H9 (cell line): ENCODE measurements at regions not wholly inside any gene's neighbourhood (a gene's known extent, or its start where the extent isn't known, plus 50 kb on each side); places are given as distances from the start of the nearest gene placed in this dataset.

Experiments used
- DNase-seq: peaks from one replicate; pipeline ENCODE4 v3.0.0-alpha.2; 2017
- H2AFZ ChIP-seq: one replicate; pipeline ENCODE4 v1.6.1; 2013; ENCODE audit warnings: mild to moderate bottlenecking, low read length, control low read depth, moderate library complexity
- H2AK5ac ChIP-seq: 2 replicates; pipeline ENCODE4 v1.6.1; 2013; ENCODE audit warnings: low read length, control low read depth, mixed read lengths; ENCODE audit not compliant: insufficient read length
- H2BK120ac ChIP-seq: one replicate; pipeline ENCODE4 v1.6.1; 2013; ENCODE audit warnings: low read depth, mild to moderate bottlenecking, low read length, control low read depth, inconsistent platforms; ENCODE audit not compliant: poor library complexity, severe bottlenecking
- H2BK12ac ChIP-seq: 2 replicates; pipeline ENCODE4 v1.6.1; 2013; ENCODE audit warnings: low read length, control low read depth, mixed read lengths, low read depth; ENCODE audit not compliant: insufficient read length
- H2BK15ac ChIP-seq: 2 replicates; pipeline ENCODE4 v1.6.1; 2013; ENCODE audit warnings: low read depth, low read length, control low read depth
- H2BK20ac ChIP-seq: one replicate; pipeline ENCODE4 v1.6.1; 2013; ENCODE audit warnings: low read depth, mild to moderate bottlenecking, low read length, control low read depth, inconsistent platforms; ENCODE audit not compliant: poor library complexity, severe bottlenecking
- H2BK5ac ChIP-seq: 2 replicates; pipeline ENCODE4 v1.6.1; 2013; ENCODE audit warnings: low read length, control low read depth, mixed read lengths; ENCODE audit not compliant: insufficient read length
- H3K14ac ChIP-seq: 2 replicates; pipeline ENCODE4 v1.6.1; 2013; ENCODE audit warnings: low read length, control low read depth; ENCODE audit not compliant: insufficient read depth
- H3K18ac ChIP-seq: 2 replicates; pipeline ENCODE4 v1.6.1; 2013; ENCODE audit warnings: low read depth, mild to moderate bottlenecking, mixed read lengths, low read length, control low read depth; ENCODE audit not compliant: insufficient read length
- H3K23ac ChIP-seq: 2 replicates; pipeline ENCODE4 v1.6.1; 2013; ENCODE audit warnings: low read length, control low read depth, mixed read lengths, low read depth; ENCODE audit not compliant: insufficient read length
- H3K23me2 ChIP-seq: 2 replicates; pipeline ENCODE4 v1.6.1; 2013; ENCODE audit warnings: low read depth, mild to moderate bottlenecking, mixed read lengths, low read length, control low read depth; ENCODE audit not compliant: insufficient read length, poor library complexity, severe bottlenecking
- H3K27ac ChIP-seq: 2 replicates; pipeline ENCODE4 v1.5.1; 2013; ENCODE audit warnings: low read length, control low read depth, mixed read lengths, low read depth; ENCODE audit not compliant: insufficient read length
- H3K27me3 ChIP-seq: 2 replicates; pipeline ENCODE4 v1.6.1; 2013; ENCODE audit warnings: low read length, control low read depth, inconsistent platforms; ENCODE audit not compliant: insufficient read depth
- H3K4ac ChIP-seq: 2 replicates; pipeline ENCODE4 v1.6.1; 2013; ENCODE audit warnings: low read depth, mild to moderate bottlenecking, control low read depth, inconsistent platforms, low read length, moderate library complexity
- H3K4me1 ChIP-seq: 2 replicates; pipeline ENCODE4 v1.6.1; 2013; ENCODE audit warnings: low read length, control low read depth, inconsistent platforms; ENCODE audit not compliant: insufficient read depth
- H3K4me2 ChIP-seq: 2 replicates; pipeline ENCODE4 v1.6.1; 2013; ENCODE audit warnings: low read length, control low read depth, mixed read lengths; ENCODE audit not compliant: insufficient read length, insufficient read depth
- H3K56ac ChIP-seq: 2 replicates; pipeline ENCODE4 v1.6.1; 2013; ENCODE audit warnings: low read depth, mild to moderate bottlenecking, mixed read lengths, low read length, control low read depth; ENCODE audit not compliant: insufficient read length
- H3K79me1 ChIP-seq: 2 replicates; pipeline ENCODE4 v1.6.1; 2013; ENCODE audit warnings: low read depth, mild to moderate bottlenecking, moderate library complexity, low read length, control low read depth, inconsistent platforms; ENCODE audit not compliant: insufficient read depth, poor library complexity, severe bottlenecking
- H3K79me2 ChIP-seq: 2 replicates; pipeline ENCODE4 v1.6.1; 2013; ENCODE audit warnings: low read length, control low read depth, inconsistent platforms; ENCODE audit not compliant: insufficient read depth
- H3K9ac ChIP-seq: 2 replicates; pipeline ENCODE4 v1.6.1; 2013; ENCODE audit warnings: low read length, control low read depth, mixed read lengths; ENCODE audit not compliant: insufficient read length; ENCODE audit errors: extremely low read depth
- H3K9me3 ChIP-seq: one replicate; pipeline ENCODE4 v1.6.1; 2013; ENCODE audit warnings: low read depth, low read length, inconsistent platforms; ENCODE audit not compliant: control insufficient read depth
- H3T11ph ChIP-seq: one replicate; pipeline ENCODE4 v1.6.1; 2013; ENCODE audit warnings: mild to moderate bottlenecking, low read length, control low read depth, inconsistent platforms
- H4K20me1 ChIP-seq: one replicate; pipeline ENCODE4 v1.6.1; 2013; ENCODE audit not compliant: control insufficient read depth, insufficient read length, insufficient read depth
- H4K5ac ChIP-seq: 2 replicates; pipeline ENCODE4 v1.6.1; 2013; ENCODE audit warnings: low read depth, mild to moderate bottlenecking, mixed read lengths, low read length, control low read depth; ENCODE audit not compliant: insufficient read length
- H4K8ac ChIP-seq: replicated peaks from 2 replicates; pipeline ENCODE4 v1.6.1; 2013; ENCODE audit warnings: low read length, control low read depth, mixed read lengths, low read depth; ENCODE audit not compliant: insufficient read length
- H4K91ac ChIP-seq: 2 replicates; pipeline ENCODE4 v1.6.1; 2013; ENCODE audit warnings: low read depth, mild to moderate bottlenecking, moderate library complexity, mixed read lengths, low read length, control low read depth; ENCODE audit not compliant: insufficient read length
- H3K27ac Mint-ChIP-seq, 3 experiments: 2 replicates in 2 of 3; 3 replicates in 1 of 3; pipeline ENCODE4 v1.8.0; 2020 to 2021; ENCODE audit warnings: mixed read lengths in 3 of 3, mild to moderate bottlenecking in 1 of 3, moderate library complexity in 1 of 3
- H3K27me3 Mint-ChIP-seq: 2 replicates; pipeline ENCODE4 v1.8.0; 2021; ENCODE audit warnings: low read depth, mild to moderate bottlenecking, moderate library complexity, mixed read lengths
- H3K36me3 Mint-ChIP-seq, 3 experiments: 2 replicates in 2 of 3; 3 replicates in 1 of 3; pipeline ENCODE4 v1.8.0; 2020 to 2021; ENCODE audit warnings: low read depth in 3 of 3, mixed read lengths in 3 of 3; ENCODE audit not compliant: insufficient read depth in 1 of 3
- H3K4me1 Mint-ChIP-seq, 2 experiments: 2 replicates each; pipeline ENCODE4 v1.8.0; 2020; ENCODE audit warnings: mixed read lengths in 2 of 2
- H3K4me3 Mint-ChIP-seq, 2 experiments: 2 replicates in 1 of 2; 3 replicates in 1 of 2; pipeline ENCODE4 v1.8.0; 2020 to 2021; ENCODE audit warnings: mild to moderate bottlenecking in 2 of 2, mixed read lengths in 2 of 2, moderate library complexity in 1 of 2
- H3K9me3 Mint-ChIP-seq, 2 experiments: 2 replicates in 1 of 2; 3 replicates in 1 of 2; pipeline ENCODE4 v1.8.0; 2020; ENCODE audit warnings: mild to moderate bottlenecking in 2 of 2, mixed read lengths in 2 of 2, moderate library complexity in 1 of 2
- CTCF ChIP-seq: fragments of 200-600 bp; sonication (generic); conservative IDR thresholded peaks from 3 replicates; pipeline ENCODE4 v1.8.0; 2021; ENCODE audit warnings: antibody characterized with exemption, mild to moderate bottlenecking
- WGBS: extraction: QIAGEN DNeasy Blood & Tissue Kit; methylation state at CpG from one replicate; pipeline ENCODE4 v1.1.7; 2013; ENCODE audit warnings: missing lambda C conversion rate, low lambda C conversion rate, mixed read lengths; ENCODE audit not compliant: insufficient read length; ENCODE audit errors: extremely low coverage; 5-methylcytosine and 5-hydroxymethylcytosine counted together

DNA sequence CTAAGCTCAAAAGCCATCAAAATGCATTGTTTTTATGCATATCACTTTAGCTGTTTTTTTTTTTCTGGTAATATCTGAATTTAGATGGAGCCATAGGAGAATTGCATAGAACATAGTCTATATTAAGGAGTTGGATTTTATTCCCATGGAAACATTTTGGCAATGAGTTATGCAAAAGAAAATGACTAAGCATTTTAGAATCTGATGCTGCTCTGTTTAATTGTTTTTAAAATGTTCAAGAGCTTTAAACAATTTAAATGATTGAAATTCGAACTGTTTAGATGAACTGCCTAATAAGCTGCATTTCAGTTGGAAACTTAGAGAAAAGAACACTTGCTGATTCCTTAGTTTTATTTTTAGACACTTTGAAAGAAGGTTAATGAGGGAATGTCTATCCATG, 1531.5 kb upstream of the B3GALT2 start:
- DNase-seq = no peak
- Histone ChIP-seq H2BK15ac (no peak overlapping the region), H3K23ac (no peak overlapping the region), H2AFZ (no peak overlapping the region), H3K9me3 (no peaks in the 10 kb centered on the region), H4K8ac (no peak overlapping the region), H3K56ac (no peak overlapping the region), H3K27ac (no peak overlapping the region), H3K23me2 (no peaks in the 10 kb centered on the region), H3T11ph (no peak overlapping the region), H3K4ac (no peak overlapping the region), H3K79me2 (no peaks in the 10 kb centered on the region), H4K20me1 (no peaks in the 10 kb centered on the region), H3K79me1 (no peaks in the 10 kb centered on the region), H2BK20ac (no peak overlapping the region), H4K5ac (no peak overlapping the region), H2BK120ac (no peak overlapping the region), H2BK12ac (no peak overlapping the region), H3K18ac (no peak overlapping the region), H3K27me3 (no peaks in the 10 kb centered on the region), H3K4me1 (no peaks in the 10 kb centered on the region), H3K14ac (no peak overlapping the region), H2AK5ac (no peak overlapping the region), H3K4me2 (no peak overlapping the region), H2BK5ac (no peak overlapping the region), H4K91ac (no peak overlapping the region), H3K9ac (no peak overlapping the region)
- no peak for TF ChIP-seq CTCF
- Mint-ChIP-seq H3K27ac (no peak overlapping the region), H3K36me3 (no peaks in the 10 kb centered on the region), H3K4me1 (no peaks in the 10 kb centered on the region), H3K27me3 (no peaks in the 10 kb centered on the region), H3K4me3 (no peak overlapping the region), H3K9me3 (no peaks in the 10 kb centered on the region)
- WGBS = no CpG with 5 or more reads among the region's 1 CpG
